Cortex of kidney (tissue), 1 donor: ENCODE measurements at regions not wholly inside any gene's neighbourhood (a gene's known extent, or its start where the extent isn't known, plus 50 kb on each side); places are given as distances from the start of the nearest gene placed in this dataset.
"Not testable (repeated sequence)": the region's sequence is repeated elsewhere in the genome, so short reads cannot be mapped to it uniquely, and the experiment has no call there.

Experiments used
- DNase-seq: peaks from one replicate; lab custom pipeline; 2025; lab: John Stamatoyannopoulos, UW

GRCh38 chr3:64388886-64389285, 163.6 kb upstream of the PRICKLE2 start:
- no peak for DNase-seq

- no peak for DNase-seq
Observed at GRCh38 chr3:64387688-64388087, 162.4 kb upstream of the PRICKLE2 start.

- no peak for DNase-seq
Observed at GRCh38 chr3:64385277-64385676, 160.0 kb upstream of the PRICKLE2 start.

GRCh38 chr3:64384561-64384960, 159.3 kb upstream of the PRICKLE2 start:
- DNase-seq = no peak

- DNase-seq = no peak
Observed at GRCh38 chr3:64382153-64382552, 156.9 kb upstream of the PRICKLE2 start.

GRCh38 chr3:64381367-64381766, 156.1 kb upstream of the PRICKLE2 start:
- no peak for DNase-seq

GRCh38 chr3:64380546-64380945, 155.3 kb upstream of the PRICKLE2 start:
- DNase-seq = no peak

GRCh38 chr3:64379221-64379620, 154.0 kb upstream of the PRICKLE2 start:
- DNase-seq = no peak

- no peak for DNase-seq
Observed at GRCh38 chr3:64377942-64378341, 152.7 kb upstream of the PRICKLE2 start.

GRCh38 chr3:64375737-64376136, 150.5 kb upstream of the PRICKLE2 start:
- DNase-seq = no peak

GRCh38 chr3:64369390-64369789, 144.1 kb upstream of the PRICKLE2 start:
- DNase-seq = no peak

- DNase-seq = no peak
Observed at GRCh38 chr3:64368257-64369020, 143.2 kb upstream of the PRICKLE2 start.

- DNase-seq = no peak
Observed at GRCh38 chr3:64365877-64366276, 140.6 kb upstream of the PRICKLE2 start.

- no peak for DNase-seq
Observed at GRCh38 chr3:64363842-64364241, 138.6 kb upstream of the PRICKLE2 start.

GRCh38 chr3:64361962-64362735, 136.9 kb upstream of the PRICKLE2 start:
- no peak for DNase-seq

- not testable (repeated sequence) for DNase-seq
Observed at GRCh38 chr3:64361036-64361435, 135.8 kb upstream of the PRICKLE2 start.

- DNase-seq = no peak
Observed at GRCh38 chr3:64360280-64360679, 135.0 kb upstream of the PRICKLE2 start.

- no peak for DNase-seq
Observed at GRCh38 chr3:64359735-64360134, 134.5 kb upstream of the PRICKLE2 start.

GRCh38 chr3:64358853-64359252, 133.6 kb upstream of the PRICKLE2 start:
- no peak for DNase-seq

GRCh38 chr3:64358176-64358575, 132.9 kb upstream of the PRICKLE2 start:
- no peak for DNase-seq

- no peak for DNase-seq
Observed at GRCh38 chr3:64357481-64357880, 132.2 kb upstream of the PRICKLE2 start.

- no peak for DNase-seq
Observed at GRCh38 chr3:64355401-64355807, 130.1 kb upstream of the PRICKLE2 start.

GRCh38 chr3:64354956-64355355, 129.7 kb upstream of the PRICKLE2 start:
- DNase-seq = no peak
